ENCODE measurements at regions not wholly inside any gene's neighbourhood (a gene's known extent, or its start where the extent isn't known, plus 50 kb on each side); places are given as distances from the start of the nearest gene placed in this dataset.
"Not testable (repeated sequence)": the region's sequence is repeated elsewhere in the genome, so short reads cannot be mapped to it uniquely, and the experiment has no call there.

DNA sequence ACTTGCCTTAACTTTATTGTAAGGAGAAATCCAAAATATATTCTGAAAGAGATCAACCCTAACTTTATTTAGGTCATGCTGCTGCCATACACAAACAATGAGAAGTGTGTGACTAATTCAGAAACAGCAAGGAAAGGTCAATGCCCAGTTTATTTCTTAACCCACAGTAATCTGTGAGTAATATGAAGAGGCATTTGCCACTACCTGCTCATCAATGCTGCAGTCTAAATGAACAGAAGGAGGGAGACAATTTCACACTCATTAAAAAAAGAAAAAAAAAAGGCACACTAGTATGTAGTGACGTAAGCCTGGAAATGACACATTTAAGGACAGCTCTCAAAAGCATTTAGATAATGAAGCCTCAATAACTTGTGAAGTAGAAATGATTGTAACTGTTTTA is 90.5 kb upstream of the FOXN3 start:
- H3K4me3 ChIP-seq (ENCODE audit: low read depth, low read length, poor library complexity, severe bottlenecking): no peak overlapping the region
- H3K36me3 ChIP-seq (ENCODE audit: insufficient read depth, low read length, poor library complexity, severe bottlenecking): no peaks in the 10 kb centered on the region
- no peak overlapping the region for H3K27ac ChIP-seq (ENCODE audit: low read depth, low read length, poor library complexity, severe bottlenecking)
- BruUV-seq (replicated peaks): no TSS peak
- ChIA-PET POLR2A (ENCODE audit: low non-redundant PET) (no interaction called here), CTCF (no interaction called here)
- no peaks in the 10 kb centered on the region for H3K27me3 ChIP-seq (replicated peaks; ENCODE audit: insufficient read depth, low read depth, low read length, poor library complexity)
- TF ChIP-seq CTCF (conservative IDR thresholded peaks at IDR 0.05; ENCODE audit: low read depth, low read length) (no peak), EZH2 (IDR thresholded peaks at IDR 0.05; ENCODE audit: borderline replicate concordance, low read depth, low read length, poor library complexity, severe bottlenecking) (no peak)
- H3K4me1 ChIP-seq (ENCODE audit: insufficient read depth, low read length, poor library complexity, severe bottlenecking): no peaks in the 10 kb centered on the region
- intact Hi-C loops (cut with micrococcal nuclease; ENCODE audit: unreplicated experiment): no loop called here
- no peaks in the 10 kb centered on the region for H3K9me3 ChIP-seq (ENCODE audit: low read depth, low read length, poor library complexity, severe bottlenecking)
- DNase-seq (ENCODE audit: low spot score): no peak

DNA sequence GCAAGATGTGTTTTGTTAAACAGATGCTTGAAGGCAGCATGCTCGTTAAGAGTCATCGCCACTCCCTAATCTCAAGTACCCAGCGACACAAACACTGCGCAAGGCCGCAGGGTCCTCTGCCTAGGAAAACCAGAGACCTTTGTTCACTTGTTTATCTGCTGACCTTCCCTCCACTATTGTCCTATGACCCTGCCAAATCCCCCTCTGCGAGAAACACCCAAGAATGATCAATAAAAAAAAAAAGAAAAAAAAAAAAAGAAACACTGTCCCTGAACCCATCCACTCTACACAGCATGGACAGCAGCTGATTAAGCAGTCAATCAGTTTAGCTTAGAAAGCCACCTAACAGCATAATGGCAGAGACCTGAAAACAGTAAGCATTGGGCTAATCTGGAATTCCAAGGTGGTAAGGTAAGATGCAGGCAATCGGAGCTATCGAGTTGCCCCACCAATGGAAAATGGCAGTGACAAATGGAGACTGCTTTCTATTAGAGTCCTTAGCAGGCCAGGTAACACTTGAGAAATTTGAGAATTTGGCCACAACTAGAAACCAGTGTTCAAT is 89.9 kb upstream of the FOXN3 start:
- CTCF ChIA-PET; POLR2A ChIA-PET (ENCODE audit: low non-redundant PET); H3K27me3 ChIP-seq (replicated peaks; ENCODE audit: insufficient read depth, low read depth, low read length, poor library complexity); H3K4me1 ChIP-seq (ENCODE audit: insufficient read depth, low read length, poor library complexity, severe bottlenecking); H3K4me3 ChIP-seq (ENCODE audit: low read depth, low read length, poor library complexity, severe bottlenecking); DNase-seq (ENCODE audit: low spot score); BruUV-seq (replicated peaks); H3K36me3 ChIP-seq (ENCODE audit: insufficient read depth, low read length, poor library complexity, severe bottlenecking); intact Hi-C loops (cut with micrococcal nuclease; ENCODE audit: unreplicated experiment); H3K27ac ChIP-seq (ENCODE audit: low read depth, low read length, poor library complexity, severe bottlenecking); H3K9me3 ChIP-seq (ENCODE audit: low read depth, low read length, poor library complexity, severe bottlenecking): not testable (repeated sequence)

DNA sequence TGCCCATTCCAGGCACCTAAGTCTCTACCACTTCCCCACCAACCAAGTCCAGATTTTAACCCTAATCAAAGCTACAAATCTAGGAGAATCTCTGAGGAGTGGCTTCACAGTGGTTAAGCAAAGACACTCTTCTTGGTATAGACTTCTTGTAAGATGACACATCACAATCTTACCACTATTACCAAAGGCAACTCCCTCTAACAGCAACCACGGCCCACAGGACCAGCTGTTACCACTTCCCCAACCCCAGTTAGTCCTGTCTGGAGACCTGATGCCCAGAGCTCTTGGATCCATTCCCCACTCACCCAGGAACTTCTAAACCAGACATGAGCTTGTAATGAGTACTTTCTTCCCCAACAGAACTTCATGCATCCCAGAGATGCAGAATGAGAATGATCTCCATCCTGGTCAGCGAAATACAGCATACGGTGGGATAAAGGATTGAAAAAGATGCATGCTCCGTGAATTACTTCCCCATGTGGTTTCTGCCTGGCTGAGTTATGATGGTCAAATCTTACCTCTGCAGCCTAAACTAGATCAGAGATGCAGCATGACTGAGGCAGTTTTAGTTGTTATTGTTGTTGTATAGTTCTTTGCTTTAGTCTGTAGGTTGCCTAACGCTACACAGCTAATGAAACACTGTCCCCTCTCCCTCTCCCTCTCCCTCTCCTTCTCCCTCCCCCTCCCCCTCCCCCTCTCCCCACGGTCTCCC is 87.7 kb upstream of the FOXN3 start:
- H3K9me3 ChIP-seq (ENCODE audit: low read depth, low read length, poor library complexity, severe bottlenecking): no peaks in the 10 kb centered on the region
- H3K27me3 ChIP-seq (replicated peaks; ENCODE audit: insufficient read depth, low read depth, low read length, poor library complexity): no peaks in the 10 kb centered on the region
- intact Hi-C loops (cut with micrococcal nuclease; ENCODE audit: unreplicated experiment): no loop called here
- H3K4me3 ChIP-seq (ENCODE audit: low read depth, low read length, poor library complexity, severe bottlenecking): no peak overlapping the region
- no peak overlapping the region for H3K27ac ChIP-seq (ENCODE audit: low read depth, low read length, poor library complexity, severe bottlenecking)
- no TSS peak for BruUV-seq (replicated peaks)
- no peaks in the 10 kb centered on the region for H3K4me1 ChIP-seq (ENCODE audit: insufficient read depth, low read length, poor library complexity, severe bottlenecking)
- no peak for DNase-seq (ENCODE audit: low spot score)
- ChIA-PET CTCF (no interaction called here), POLR2A (ENCODE audit: low non-redundant PET) (no interaction called here)
- TF ChIP-seq CTCF (conservative IDR thresholded peaks at IDR 0.05; ENCODE audit: low read depth, low read length) (no peak), EZH2 (IDR thresholded peaks at IDR 0.05; ENCODE audit: borderline replicate concordance, low read depth, low read length, poor library complexity, severe bottlenecking) (no peak)
- no peaks in the 10 kb centered on the region for H3K36me3 ChIP-seq (ENCODE audit: insufficient read depth, low read length, poor library complexity, severe bottlenecking)

- no TSS peak for BruUV-seq (replicated peaks)
- TF ChIP-seq CTCF (conservative IDR thresholded peaks at IDR 0.05; ENCODE audit: low read depth, low read length): no peak
- TF ChIP-seq EZH2 (IDR thresholded peaks at IDR 0.05; ENCODE audit: borderline replicate concordance, low read depth, low read length, poor library complexity, severe bottlenecking): no peak
- Histone ChIP-seq H3K27me3 (replicated peaks; ENCODE audit: insufficient read depth, low read depth, low read length, poor library complexity) (no peaks in the 10 kb centered on the region), H3K4me3 (ENCODE audit: low read depth, low read length, poor library complexity, severe bottlenecking) (no peak overlapping the region), H3K27ac (ENCODE audit: low read depth, low read length, poor library complexity, severe bottlenecking) (no peak overlapping the region), H3K9me3 (ENCODE audit: low read depth, low read length, poor library complexity, severe bottlenecking) (no peaks in the 10 kb centered on the region), H3K36me3 (ENCODE audit: insufficient read depth, low read length, poor library complexity, severe bottlenecking) (no peaks in the 10 kb centered on the region), H3K4me1 (ENCODE audit: insufficient read depth, low read length, poor library complexity, severe bottlenecking) (no peaks in the 10 kb centered on the region)
- ChIA-PET POLR2A (ENCODE audit: low non-redundant PET) (no interaction called here), CTCF (no interaction called here)
- intact Hi-C loops (cut with micrococcal nuclease; ENCODE audit: unreplicated experiment): no loop called here
- no peak for DNase-seq (ENCODE audit: low spot score)
Observed at GRCh38 chr14:89504091-89504490, 87.1 kb upstream of the FOXN3 start.
